HepG2 (cell line): ENCODE measurements at regions not wholly inside any gene's neighbourhood (a gene's known extent, or its start where the extent isn't known, plus 50 kb on each side); places are given as distances from the start of the nearest gene placed in this dataset.
A peak's percentile ranks its signal among the peaks of the same experiment; 100 is the strongest.

Source experiments
- CREB3 ChIP-seq: sonication (generic); formaldehyde crosslinking; IDR thresholded peaks from 2 replicates; pipeline ENCODE4 v1.5.0; 2020; ENCODE audit warnings: missing genetic modification reagents
- FOXA1 ChIP-seq, 2 experiments: fragments of 450-650 bp in 1 of 2; sonication (generic) in 1 of 2; formaldehyde crosslinking in 1 of 2; IDR thresholded peaks; 2 replicates each; pipeline versions ENCODE4 v1.4.0 to v1.6.1; 2016 to 2020; ENCODE audit warnings: missing genetic modification reagents in 1 of 2
- FOXO1 ChIP-seq: sonication (generic); formaldehyde crosslinking; IDR thresholded peaks from 2 replicates; pipeline ENCODE4 v1.4.0; 2020; ENCODE audit warnings: missing genetic modification reagents
- GABPA ChIP-seq, 2 experiments: IDR thresholded peaks; 2 replicates each; pipeline ENCODE4 v1.6.1; 2011 to 2016; ENCODE audit warnings: low read depth in 2 of 2, low read length in 1 of 2, missing biosample characterization in 1 of 2, missing genetic modification characterization in 1 of 2
- KAT8 ChIP-seq: IDR thresholded peaks from 2 replicates; pipeline ENCODE4 v1.6.1; 2016; ENCODE audit warnings: missing genetic modification reagents, missing compliant biosample characterization
- KLF13 ChIP-seq: sonication (generic); formaldehyde crosslinking; IDR thresholded peaks from 2 replicates; pipeline ENCODE4 v1.4.0; 2020; ENCODE audit warnings: mild to moderate bottlenecking, missing genetic modification reagents
- RAD21 ChIP-seq: fragments of 450-650 bp; formaldehyde crosslinking; IDR thresholded peaks from 2 replicates; pipeline ENCODE4 v1.5.0; 2020; ENCODE audit warnings: mild to moderate bottlenecking
- RXRB ChIP-seq: IDR thresholded peaks from 2 replicates; pipeline ENCODE4 v1.6.1; 2016; ENCODE audit warnings: borderline replicate concordance, missing genetic modification reagents, missing compliant biosample characterization
- SKIL ChIP-seq: sonication (generic); formaldehyde crosslinking; IDR thresholded peaks from 2 replicates; pipeline ENCODE4 v1.8.0; 2022; ENCODE audit warnings: missing genetic modification reagents, mild to moderate bottlenecking, moderate library complexity, borderline replicate concordance
- SOX5 ChIP-seq: IDR thresholded peaks from 2 replicates; pipeline ENCODE4 v1.6.1; 2016; ENCODE audit warnings: borderline replicate concordance
- UBTF ChIP-seq: sonication (generic); formaldehyde crosslinking; IDR thresholded peaks from 2 replicates; pipeline ENCODE4 v1.4.0; 2020; ENCODE audit warnings: mild to moderate bottlenecking, missing genetic modification reagents
- WIZ ChIP-seq: sonication (generic); formaldehyde crosslinking; IDR thresholded peaks from 2 replicates; pipeline ENCODE4 v1.5.1; 2020; ENCODE audit warnings: mild to moderate bottlenecking, missing genetic modification reagents
- XRCC5 ChIP-seq: fragments of 200-400 bp; formaldehyde crosslinking; optimal IDR thresholded peaks from 2 replicates; pipeline ENCODE3; 2017; ENCODE audit warnings: mild to moderate bottlenecking, low read length
- ZMYM3 ChIP-seq: sonication (generic); formaldehyde crosslinking; IDR thresholded peaks from 2 replicates; pipeline ENCODE4 v1.5.1; 2020; ENCODE audit warnings: mild to moderate bottlenecking, missing genetic modification reagents
- ZNF512B ChIP-seq: sonication (generic); formaldehyde crosslinking; IDR thresholded peaks from 2 replicates; pipeline ENCODE4 v1.5.1; 2020; ENCODE audit warnings: missing genetic modification reagents, mild to moderate bottlenecking, borderline replicate concordance
- ZNF644 ChIP-seq: IDR thresholded peaks from 2 replicates; pipeline ENCODE4 v1.6.1; 2016; ENCODE audit warnings: low read depth
- ZNF710 ChIP-seq: sonication (generic); formaldehyde crosslinking; IDR thresholded peaks from 2 replicates; pipeline ENCODE4 v1.5.0; 2020; ENCODE audit warnings: mild to moderate bottlenecking, missing genetic modification reagents, borderline replicate concordance
- ZNF713 ChIP-seq: sonication (generic); formaldehyde crosslinking; IDR thresholded peaks from 2 replicates; pipeline ENCODE4 v1.4.0; 2020; ENCODE audit warnings: mild to moderate bottlenecking, missing genetic modification reagents

GRCh38 chr13:26971990-26972887 is 199.4 kb downstream of the USP12 start (continued):
- TF ChIP-seq KLF13 (CRISPR knock-in tag): no peak
- no peak for TF ChIP-seq FOXA1 (IDR thresholded peaks at IDR 0.05)
- peak; percentile 42 for TF ChIP-seq FOXA1 (CRISPR knock-in tag; IDR thresholded peaks at IDR 0.05)
- TF ChIP-seq SKIL (CRISPR knock-in tag): peak; percentile 78
- TF ChIP-seq XRCC5: peak; percentile 76
- no peak for TF ChIP-seq GABPA (IDR thresholded peaks at IDR 0.05; ENCODE audit: low read depth, low read length)
- TF ChIP-seq GABPA (CRISPR knock-in tag; IDR thresholded peaks at IDR 0.05; ENCODE audit: low read depth): 0 out of 2 replicates have a peak, but pooled peaks have one; percentile 36
- TF ChIP-seq SOX5 (CRISPR knock-in tag): 0 out of 2 replicates have a peak, but pooled peaks have one; percentile 49
- peak; percentile 80; the same call in 1 of the 2 replicates for TF ChIP-seq ZNF710 (CRISPR knock-in tag)
- peak; percentile 78 for TF ChIP-seq ZMYM3 (CRISPR knock-in tag)
- peak; percentile 66; the same call in 1 of the 2 replicates for TF ChIP-seq RXRB (CRISPR knock-in tag)
- 0 out of 2 replicates have a peak, but pooled peaks have one; percentile 57 for TF ChIP-seq ZNF713 (CRISPR knock-in tag)
- TF ChIP-seq CREB3: no peak
- TF ChIP-seq FOXO1: peak; percentile 72; the same call in 1 of the 2 replicates
- TF ChIP-seq RAD21 (CRISPR knock-in tag): peak; percentile 55
- TF ChIP-seq UBTF (CRISPR knock-in tag): peak; percentile 39; the same call in 1 of the 2 replicates
- TF ChIP-seq ZNF512B (CRISPR knock-in tag): 0 out of 2 replicates have a peak, but pooled peaks have one; percentile 62
- TF ChIP-seq KAT8 (CRISPR knock-in tag): peak; percentile 39; the same call in 1 of the 2 replicates
- no peak for TF ChIP-seq WIZ
- TF ChIP-seq ZNF644: no peak
